B cell (primary cell): ENCODE measurements at regions not wholly inside any gene's neighbourhood (a gene's known extent, or its start where the extent isn't known, plus 50 kb on each side); places are given as distances from the start of the nearest gene placed in this dataset.

Experiments used
- ATAC-seq: fragments of 200-7000 bp; cut with Tn5 transposase; one replicate; pipeline ENCODE4 v1.10.0; 2021; ENCODE audit warnings: low read depth, mild to moderate bottlenecking, moderate number of reproducible peaks, moderate library complexity
- CTCF ChIA-PET: fragments of 350-600 bp; sonication (Branson Sonifier 250); formaldehyde crosslinking; loops from one replicate; lab custom pipeline; 2021; ENCODE audit warnings: antibody characterized with exemption, inconsistent platforms; lab: Charles Lee
- POLR2A ChIA-PET: fragments of 350-600 bp; sonication (Branson Sonifier 250); formaldehyde crosslinking; loops from one replicate; lab custom pipeline; 2021; ENCODE audit warnings: antibody characterized with exemption; lab: Charles Lee
- DNase-seq: peaks from one replicate; pipeline ENCODE4 v3.0.0; 2013
- H2AFZ ChIP-seq: 2 replicates; pipeline ENCODE4 v1.6.1; 2012; ENCODE audit warnings: mild to moderate bottlenecking, low read depth, low read length; ENCODE audit not compliant: insufficient read depth, poor library complexity, severe bottlenecking
- H3K27ac ChIP-seq, 2 donors: 1 replicate in 1 of 2; 2 replicates in 1 of 2; pipeline ENCODE4 v1.5.1; 2012 to 2013; ENCODE audit warnings: low read length in 2 of 2, mild to moderate bottlenecking in 2 of 2, moderate library complexity in 1 of 2
- H3K27me3 ChIP-seq, 4 experiments: fragments of 200-600 bp in 1 of 4; sonication (generic) in 1 of 4; replicated peaks in 1 of 4; 1 replicate in 2 of 4; 2 replicates in 2 of 4; pipeline versions ENCODE4 v1.6.1 to v1.7.0; 2013 to 2016; ENCODE audit warnings: low read length in 3 of 4, mild to moderate bottlenecking in 2 of 4, mixed read lengths in 1 of 4, moderate library complexity in 1 of 4; ENCODE audit not compliant: insufficient read depth in 4 of 4, control insufficient read depth in 3 of 4; ENCODE audit errors: control extremely low read depth in 1 of 4
- H3K36me3 ChIP-seq, 2 experiments: replicated peaks in 1 of 2; 1 replicate in 1 of 2; 2 replicates in 1 of 2; pipeline versions ENCODE4 v1.6.1 to v1.7.1; 2013; ENCODE audit warnings: low read length in 1 of 2; ENCODE audit not compliant: insufficient read depth in 2 of 2, control insufficient read depth in 1 of 2; ENCODE audit errors: control extremely low read depth in 1 of 2, extremely low read depth in 1 of 2
- H3K4me1 ChIP-seq, 2 donors: fragments of 200-600 bp in 1 of 2; sonication (generic) in 1 of 2; 1 replicate in 1 of 2; 2 replicates in 1 of 2; pipeline versions ENCODE4 v1.5.1 to v1.6.1; 2013 to 2017; ENCODE audit warnings: low read length in 2 of 2; ENCODE audit not compliant: control insufficient read depth in 2 of 2, insufficient read depth in 2 of 2
- H3K4me2 ChIP-seq: replicated peaks from 2 replicates; pipeline ENCODE3; 2012; ENCODE audit warnings: mild to moderate bottlenecking, low read depth, low read length; ENCODE audit not compliant: poor library complexity, severe bottlenecking
- H3K4me3 ChIP-seq, 5 experiments: fragments of 200-600 bp in 1 of 5; sonication (generic) in 1 of 5; 1 replicate in 3 of 5; 2 replicates in 2 of 5; pipeline versions ENCODE4 v1.5.1 to v1.7.0; 2011 to 2016; ENCODE audit warnings: low read length in 4 of 5, mild to moderate bottlenecking in 4 of 5, low read depth in 2 of 5, control low read depth in 1 of 5, moderate library complexity in 1 of 5; ENCODE audit not compliant: insufficient read depth in 1 of 5; ENCODE audit errors: control extremely low read depth in 1 of 5, extremely low read depth in 1 of 5
- H3K79me2 ChIP-seq: fragments of 200-600 bp; sonication (generic); one replicate; pipeline ENCODE4 v1.6.0; 2016; ENCODE audit warnings: low read length; ENCODE audit not compliant: control insufficient read depth, insufficient read depth
- H3K9ac ChIP-seq: fragments of 200-600 bp; sonication (generic); 2 replicates; pipeline ENCODE4 v1.6.1; 2017; ENCODE audit warnings: mild to moderate bottlenecking, low read length, moderate library complexity
- H3K9me3 ChIP-seq, 3 donors: one replicate each; pipeline versions ENCODE4 v1.6.1 to v1.7.1; 2013; ENCODE audit warnings: low read length in 2 of 3; ENCODE audit not compliant: control insufficient read depth in 2 of 3, insufficient read depth in 1 of 3; ENCODE audit errors: control extremely low read depth in 1 of 3
- H4K20me1 ChIP-seq: 2 replicates; pipeline ENCODE4 v1.6.0; 2012; ENCODE audit warnings: mild to moderate bottlenecking, low read length; ENCODE audit not compliant: insufficient read depth, control insufficient read depth, poor library complexity, severe bottlenecking
- H3K27ac Mint-ChIP-seq: one replicate; pipeline ENCODE4 v1.8.0; 2021; ENCODE audit warnings: mixed read lengths
- H3K27me3 Mint-ChIP-seq: one replicate; pipeline ENCODE4 v1.8.0; 2021; ENCODE audit warnings: mixed read lengths
- H3K4me1 Mint-ChIP-seq: one replicate; pipeline ENCODE4 v1.8.0; 2021; ENCODE audit warnings: mixed read lengths
- H3K4me3 Mint-ChIP-seq: one replicate; pipeline ENCODE4 v1.8.0; 2021; ENCODE audit warnings: mixed read lengths
- H3K9me3 Mint-ChIP-seq: one replicate; pipeline ENCODE4 v1.8.0; 2022; ENCODE audit warnings: mixed read lengths; ENCODE audit not compliant: insufficient read depth
- EZH2 ChIP-seq: IDR thresholded peaks from 2 replicates; pipeline ENCODE4 v1.6.1; 2012; ENCODE audit warnings: borderline replicate concordance, low read depth, mild to moderate bottlenecking, moderate library complexity, low read length; ENCODE audit not compliant: insufficient read depth, poor library complexity, severe bottlenecking
- WGBS: methylation state at CpG from one replicate; pipeline ENCODE4 v1.1.5; 2013; ENCODE audit warnings: missing lambda C conversion rate; ENCODE audit not compliant: insufficient coverage; 5-methylcytosine and 5-hydroxymethylcytosine counted together
- intact Hi-C: fragments of 100-400 bp; cut with micrococcal nuclease; formaldehyde crosslinking; loops from one replicate; pipeline ENCODE4 v1.10.0; 2022
- TF ChIP-seq, protein P1 (sequence below): fragments of 200-600 bp; IDR thresholded peaks from one replicate; pipeline ENCODE4 v1.8.0; 2022; ENCODE audit warnings: antibody characterized with exemption, mild to moderate bottlenecking

DNA sequence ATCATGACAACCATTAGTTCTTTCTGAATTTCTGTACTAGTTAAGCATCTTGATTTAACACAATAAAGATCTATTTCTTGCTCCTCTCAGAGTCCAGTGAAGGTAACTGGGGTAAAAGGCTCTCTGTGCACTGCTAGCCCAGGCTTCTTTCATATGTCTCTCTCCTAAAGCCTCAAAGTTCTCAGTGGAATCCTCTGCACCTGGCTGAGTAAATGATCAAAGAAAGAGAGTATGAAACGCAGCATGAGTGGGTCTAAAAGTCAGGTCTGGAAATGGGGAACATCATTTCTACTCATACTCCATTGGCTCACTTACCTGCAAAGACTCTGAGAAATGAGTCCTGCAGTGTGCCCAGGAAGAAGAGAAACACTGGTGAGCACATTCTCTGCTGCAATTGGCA, 418.5 kb downstream of the PTPRC start:
- no peak overlapping the region for H3K27ac ChIP-seq
- no peak overlapping the region for H3K4me3 Mint-ChIP-seq
- CTCF ChIA-PET: no interaction called here
- DNase-seq (no peak), ATAC-seq (no peak)
- no CpG with 5 or more reads among the region's 1 CpG for WGBS
- peaks cover 0 to 5% (median 0%) of the 10 kb centered on the region in 4 experiments for H3K27me3 ChIP-seq
- no peaks in the 10 kb centered on the region for H3K79me2 ChIP-seq
- H3K36me3 ChIP-seq: no peaks in the 10 kb centered on the region
- no peak overlapping the region for H3K27ac Mint-ChIP-seq
- H3K4me3 ChIP-seq: no peak overlapping the region
- H4K20me1 ChIP-seq: no peaks in the 10 kb centered on the region
- H3K9ac ChIP-seq: no peak overlapping the region
- no peaks in the 10 kb centered on the region for H3K4me1 Mint-ChIP-seq
- TF ChIP-seq, protein P1, sequence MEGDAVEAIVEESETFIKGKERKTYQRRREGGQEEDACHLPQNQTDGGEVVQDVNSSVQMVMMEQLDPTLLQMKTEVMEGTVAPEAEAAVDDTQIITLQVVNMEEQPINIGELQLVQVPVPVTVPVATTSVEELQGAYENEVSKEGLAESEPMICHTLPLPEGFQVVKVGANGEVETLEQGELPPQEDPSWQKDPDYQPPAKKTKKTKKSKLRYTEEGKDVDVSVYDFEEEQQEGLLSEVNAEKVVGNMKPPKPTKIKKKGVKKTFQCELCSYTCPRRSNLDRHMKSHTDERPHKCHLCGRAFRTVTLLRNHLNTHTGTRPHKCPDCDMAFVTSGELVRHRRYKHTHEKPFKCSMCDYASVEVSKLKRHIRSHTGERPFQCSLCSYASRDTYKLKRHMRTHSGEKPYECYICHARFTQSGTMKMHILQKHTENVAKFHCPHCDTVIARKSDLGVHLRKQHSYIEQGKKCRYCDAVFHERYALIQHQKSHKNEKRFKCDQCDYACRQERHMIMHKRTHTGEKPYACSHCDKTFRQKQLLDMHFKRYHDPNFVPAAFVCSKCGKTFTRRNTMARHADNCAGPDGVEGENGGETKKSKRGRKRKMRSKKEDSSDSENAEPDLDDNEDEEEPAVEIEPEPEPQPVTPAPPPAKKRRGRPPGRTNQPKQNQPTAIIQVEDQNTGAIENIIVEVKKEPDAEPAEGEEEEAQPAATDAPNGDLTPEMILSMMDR: no peak
- no peak for TF ChIP-seq EZH2
- no peaks in the 10 kb centered on the region for H3K9me3 Mint-ChIP-seq
- H3K9me3 ChIP-seq: peaks cover 0 to 1% (median 0%) of the 10 kb centered on the region in 3 donors
- no peaks in the 10 kb centered on the region for H3K4me1 ChIP-seq
- intact Hi-C loops: no loop called here
- POLR2A ChIA-PET: no interaction called here
- no peak overlapping the region for H2AFZ ChIP-seq
- no peak overlapping the region for H3K4me2 ChIP-seq
- H3K27me3 Mint-ChIP-seq: no peaks in the 10 kb centered on the region

DNA sequence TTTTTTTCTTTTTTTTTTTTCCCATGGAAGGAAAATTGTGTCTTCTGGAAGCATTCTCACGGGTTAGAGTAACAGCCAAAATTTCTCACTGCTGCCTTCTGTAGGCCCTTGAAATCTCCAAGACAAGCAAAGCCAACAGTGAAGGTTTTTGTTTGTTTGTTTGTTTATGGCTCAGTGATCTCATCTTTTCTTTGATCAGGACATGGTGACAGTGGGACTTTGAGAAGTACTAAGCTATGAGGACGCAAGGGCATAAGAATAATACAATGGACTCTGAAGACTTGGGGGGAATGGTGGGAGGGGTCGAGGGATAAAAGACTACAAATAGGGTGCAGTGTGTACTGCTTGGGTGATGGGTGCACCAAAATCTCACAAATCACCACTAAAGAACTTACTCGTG, 419.4 kb downstream of the PTPRC start:
- no CpG with 5 or more reads among the region's 4 CpGs for WGBS
- intact Hi-C loops: no loop called here
- no peak overlapping the region for H3K4me3 Mint-ChIP-seq

More for the DNA sequence above, 419.4 kb downstream of the PTPRC start:
- Histone ChIP-seq H3K27me3 (peaks cover 0 to 5% (median 0%) of the 10 kb centered on the region in 4 experiments), H3K9me3 (peaks cover 0 to 1% (median 0%) of the 10 kb centered on the region in 3 donors), H3K27ac (no peak overlapping the region), H3K79me2 (no peaks in the 10 kb centered on the region), H3K4me3 (no peak overlapping the region), H3K9ac (no peak overlapping the region), H3K4me2 (no peak overlapping the region), H4K20me1 (no peaks in the 10 kb centered on the region), H3K36me3 (no peaks in the 10 kb centered on the region), H3K4me1 (no peaks in the 10 kb centered on the region), H2AFZ (no peak overlapping the region)
- Mint-ChIP-seq H3K27me3 (no peaks in the 10 kb centered on the region), H3K4me1 (no peaks in the 10 kb centered on the region), H3K9me3 (no peaks in the 10 kb centered on the region), H3K27ac (no peak overlapping the region)
- ChIA-PET CTCF (no interaction called here), POLR2A (no interaction called here)
- ATAC-seq (no peak), DNase-seq (no peak)
- no peak for TF ChIP-seq EZH2
- TF ChIP-seq, protein P1: no peak
